Activated CD4-positive, alpha-beta T cell treated with anti-CD3 and anti-CD28 coated beads for 4 hours (primary cell): ENCODE measurements at regions not wholly inside any gene's neighbourhood (a gene's known extent, or its start where the extent isn't known, plus 50 kb on each side); places are given as distances from the start of the nearest gene placed in this dataset.
"Not testable (repeated sequence)": the region's sequence is repeated elsewhere in the genome, so short reads cannot be mapped to it uniquely, and the experiment has no call there.

ENCODE experiments used
- DNase-seq, 2 donors: peaks; one replicate each; pipeline ENCODE4 v3.0.0-alpha.2; 2020

DNA sequence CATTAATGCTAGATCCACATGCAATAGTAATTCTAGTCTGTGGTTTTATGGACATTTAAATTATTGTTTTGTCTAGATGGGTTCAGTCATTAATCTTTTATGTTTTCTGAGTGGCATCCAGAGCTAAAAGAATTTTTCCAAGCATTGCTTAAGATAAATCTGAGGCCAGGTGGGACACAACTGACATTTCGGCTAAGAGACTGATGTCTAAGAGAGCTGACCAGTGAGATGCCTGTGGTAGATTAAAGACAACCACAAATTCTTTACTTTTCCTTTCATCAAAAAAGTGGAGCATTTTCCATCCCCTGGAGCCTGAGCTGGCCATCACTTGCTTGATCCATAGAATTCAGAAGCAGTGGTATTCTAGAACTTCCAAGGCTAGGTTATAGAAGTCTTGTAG is 182.2 kb downstream of the NRP2 start:
- DNase-seq, result no peak

DNA sequence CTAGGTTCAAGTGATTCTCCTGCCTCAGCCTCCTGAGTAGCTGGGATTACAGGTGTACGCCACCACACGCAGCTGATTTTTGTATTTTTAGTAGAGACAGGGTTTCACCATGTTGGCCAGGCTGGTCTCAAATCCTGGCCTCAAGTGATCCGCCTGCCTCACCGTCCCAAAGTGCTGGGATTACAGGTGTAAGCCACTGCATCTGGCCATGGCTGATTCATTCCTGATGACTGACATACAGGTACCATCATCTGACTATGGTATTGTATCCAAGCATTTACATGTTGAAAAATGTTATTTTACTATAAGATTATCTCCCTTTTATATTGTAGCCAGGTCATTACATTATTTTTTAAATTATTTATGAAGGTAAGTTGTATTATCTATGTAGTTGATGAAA is 180.5 kb downstream of the NRP2 start:
- not testable (repeated sequence) for DNase-seq

DNA sequence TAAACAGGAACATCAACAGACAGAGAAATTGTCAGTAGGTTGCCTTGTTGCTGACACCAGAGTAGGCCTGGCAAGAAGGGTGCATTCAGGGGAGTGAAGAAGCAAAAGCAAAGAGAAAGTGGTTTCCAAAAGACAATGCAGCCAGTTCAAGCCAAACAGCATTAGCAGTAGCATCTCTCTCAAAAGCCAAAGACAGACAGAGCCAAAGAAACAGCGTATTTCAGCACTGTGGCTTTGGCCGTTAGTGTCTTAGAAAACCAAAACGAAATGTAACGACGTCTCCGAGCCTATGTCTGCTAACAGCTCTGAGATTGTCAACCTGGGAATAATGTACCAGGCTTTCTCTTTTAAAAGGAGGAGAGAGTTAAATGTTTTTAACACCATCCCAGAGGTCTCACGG is 178.6 kb downstream of the NRP2 start:
- DNase-seq, result no peak

DNA sequence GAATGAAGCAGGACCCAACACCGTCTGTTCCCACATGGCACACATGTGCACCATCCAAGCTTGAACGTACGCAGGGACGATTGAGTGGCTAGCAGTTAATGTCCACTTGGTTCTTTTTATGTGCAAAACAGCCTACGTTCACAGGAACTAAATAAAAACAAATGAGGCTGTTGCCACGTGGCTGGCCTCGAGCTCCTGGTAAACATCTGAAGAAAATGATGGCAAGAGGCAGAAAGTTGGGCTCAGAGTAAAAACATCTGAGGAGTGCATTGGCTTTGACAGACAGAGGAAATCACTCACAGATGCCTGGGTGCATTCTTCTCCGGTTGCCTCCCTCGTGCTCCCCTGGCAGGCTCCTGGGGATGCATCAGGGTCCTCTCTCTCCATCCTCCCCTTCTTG is 177.9 kb downstream of the NRP2 start:
- no peak for DNase-seq

DNA sequence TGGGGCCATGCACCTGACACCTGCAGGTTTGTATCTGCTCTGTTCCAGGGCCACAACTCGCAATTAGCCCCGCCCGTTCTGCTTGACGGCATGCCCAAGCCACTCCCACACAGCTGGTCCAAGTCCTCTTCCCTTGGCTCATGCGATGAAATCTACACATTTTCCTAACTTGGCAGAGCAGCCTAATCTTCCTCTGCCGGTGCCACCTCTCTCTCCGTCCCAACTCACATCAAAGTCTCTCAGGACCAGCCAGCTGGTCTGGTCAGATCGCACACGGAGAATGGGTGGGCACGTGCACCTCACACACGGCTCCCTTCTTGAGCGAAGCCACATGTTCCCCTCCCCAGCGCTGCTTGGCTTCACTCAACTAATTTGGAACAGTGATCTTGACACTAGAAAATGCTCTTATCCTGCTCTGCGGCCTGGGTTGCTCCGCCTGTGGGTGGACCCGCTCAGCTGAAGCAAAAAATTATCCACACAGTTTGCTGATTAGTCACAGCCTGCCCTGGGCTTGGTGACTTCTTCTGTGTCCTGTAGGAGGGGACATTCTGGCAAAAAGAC is 176.7 kb downstream of the NRP2 start:
- no peak for DNase-seq

DNA sequence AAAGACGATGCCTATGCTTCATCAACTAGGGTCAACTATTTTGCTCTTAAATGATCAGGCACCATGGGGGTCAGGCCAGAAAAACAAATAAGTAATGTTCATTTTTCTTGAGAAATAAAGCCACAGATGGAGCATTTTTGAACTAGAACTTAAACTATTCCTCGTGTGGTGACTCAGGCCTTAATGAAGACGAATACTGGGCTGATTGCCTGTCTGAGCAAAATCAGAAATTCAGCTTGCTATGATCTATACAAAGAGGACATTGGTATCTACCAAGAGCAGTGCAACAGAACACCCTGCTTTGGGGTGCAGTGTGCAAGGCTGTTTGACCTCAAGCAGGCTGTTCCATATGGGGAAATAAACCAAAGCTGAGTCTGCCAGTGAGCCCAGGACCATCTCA is 176.0 kb downstream of the NRP2 start:
- no peak for DNase-seq

DNA sequence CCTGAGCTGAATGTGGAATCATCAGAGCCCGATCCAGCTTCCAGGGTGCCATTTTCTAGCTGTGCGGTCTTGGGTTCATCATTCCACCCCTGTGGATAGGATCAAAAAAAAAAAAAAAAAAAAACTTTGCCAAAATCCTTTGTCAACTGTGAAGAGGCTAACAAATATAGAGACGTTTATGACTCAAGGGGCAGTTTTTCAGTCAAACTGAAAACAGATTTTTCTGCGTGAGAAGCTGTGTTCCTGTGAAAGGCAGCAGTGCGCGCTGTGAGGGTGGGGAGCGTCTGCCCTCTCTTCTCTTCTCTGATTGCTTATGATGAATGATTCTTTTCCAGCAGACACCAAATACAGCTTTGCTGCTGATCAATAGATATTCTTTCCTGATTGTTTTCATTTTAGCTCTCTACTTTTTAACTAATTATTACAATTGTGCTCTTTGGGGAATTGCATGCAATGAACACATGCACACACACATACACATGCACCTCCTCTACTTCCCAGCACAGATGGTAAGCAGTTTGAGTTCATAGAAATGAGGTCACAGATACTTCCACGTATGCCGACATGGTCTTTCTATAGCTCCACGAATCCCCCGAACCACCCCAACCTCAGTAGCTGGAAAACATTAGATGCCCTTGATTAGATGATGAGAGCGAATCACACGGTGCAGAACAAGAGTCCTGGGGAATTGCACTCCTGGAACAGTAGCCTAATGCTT is 175.4 kb downstream of the NRP2 start:
- no peak for DNase-seq

DNA sequence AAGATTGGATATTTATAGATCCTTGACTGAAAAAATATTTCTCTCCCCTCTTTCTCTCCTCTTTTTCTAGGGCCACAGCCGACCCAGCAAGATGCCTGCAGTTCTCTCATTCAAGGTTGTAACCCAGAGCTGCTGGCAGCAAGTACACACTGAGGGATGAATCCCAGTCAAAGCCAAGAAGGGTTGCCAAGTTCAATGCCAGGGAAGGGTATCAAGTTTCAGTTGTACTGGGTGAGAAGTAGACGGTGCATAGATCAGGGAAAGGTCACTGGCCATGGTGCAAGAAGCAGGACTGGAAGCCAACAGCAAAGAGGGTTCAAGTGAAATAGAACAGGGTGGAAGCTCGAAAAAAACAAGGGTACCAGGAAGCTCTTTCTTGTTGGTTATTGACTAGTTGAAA is 170.2 kb downstream of the NRP2 start:
- DNase-seq, result no peak

DNA sequence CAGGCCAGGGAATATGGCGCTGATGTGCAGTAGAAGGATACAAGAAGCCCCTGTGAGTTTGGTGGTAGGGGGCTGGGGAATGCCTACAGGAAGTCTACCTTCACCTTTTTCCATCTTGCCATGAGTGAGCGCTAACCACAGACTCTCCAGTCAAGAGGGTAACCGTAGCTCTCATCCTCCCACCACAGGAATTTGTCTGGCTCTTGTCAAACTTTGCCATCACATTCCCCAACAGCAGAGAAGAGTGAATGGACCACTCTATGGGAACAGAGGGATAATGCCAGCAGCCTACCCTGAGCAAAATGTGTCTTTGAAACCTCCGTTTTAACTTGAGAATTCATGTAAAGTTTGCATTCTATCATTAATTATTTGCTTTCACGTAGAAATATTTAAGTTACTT is 168.3 kb downstream of the NRP2 start:
- DNase-seq, result no peak

DNA sequence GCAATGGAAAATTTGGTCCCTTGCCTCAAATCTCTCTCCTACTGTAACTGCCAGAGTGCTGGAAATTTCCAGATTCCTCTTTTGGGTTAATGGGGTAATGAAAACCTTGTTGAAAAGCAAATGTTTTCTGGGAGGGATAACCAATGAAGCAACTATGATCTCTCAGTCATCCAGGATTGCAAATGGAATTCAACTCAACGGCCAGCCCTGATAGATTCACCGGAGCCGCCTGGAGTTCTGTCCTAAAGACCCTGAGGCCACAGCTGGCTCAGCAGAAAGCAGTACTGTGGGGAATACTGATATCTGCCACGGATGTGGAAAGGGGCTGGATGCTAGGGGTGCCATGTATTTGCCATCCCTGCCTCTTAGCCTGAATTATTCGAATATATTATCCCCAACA is 167.8 kb downstream of the NRP2 start:
- DNase-seq, result no peak

DNA sequence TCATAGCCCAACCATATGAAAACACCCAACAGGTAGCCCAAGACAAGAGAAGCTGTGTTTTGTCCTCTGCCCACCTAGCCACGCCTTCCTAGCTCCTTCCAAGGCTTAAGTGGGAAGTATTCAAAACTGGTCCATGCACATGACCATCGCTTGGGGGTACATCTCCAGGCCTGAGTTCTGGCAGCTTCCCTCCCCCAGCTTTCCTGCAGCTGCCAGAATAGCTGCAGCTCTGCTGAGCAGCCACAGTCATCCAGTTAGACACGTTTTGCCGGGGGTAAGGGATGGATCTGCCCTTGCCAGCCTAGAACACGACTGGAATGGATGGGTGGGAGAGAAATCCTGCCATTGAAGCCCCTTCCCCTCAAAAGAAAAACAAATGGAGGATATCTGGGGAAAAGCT is 166.8 kb downstream of the NRP2 start:
- no peak for DNase-seq

DNA sequence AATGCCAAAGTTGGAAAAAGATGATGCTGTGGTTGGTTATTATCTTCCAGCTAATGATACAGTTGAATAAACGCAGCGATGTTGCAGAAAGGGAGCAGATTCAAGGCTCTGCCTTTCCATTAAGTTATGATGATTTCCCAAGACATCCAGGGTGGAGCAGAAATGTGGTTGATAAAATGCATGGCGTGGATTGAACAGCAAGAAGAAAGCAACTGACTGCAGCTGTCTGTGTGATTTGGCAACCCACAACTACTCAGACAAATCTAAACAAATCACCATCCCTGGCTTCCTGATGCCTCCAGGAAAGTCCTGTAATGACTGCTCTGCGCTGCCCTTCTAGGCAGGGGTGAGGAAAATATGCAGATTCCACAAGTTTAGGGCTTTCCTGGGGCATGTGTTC is 166.3 kb downstream of the NRP2 start:
- DNase-seq, result no peak
